MV-4-11 (cell line): ENCODE measurements at regions not wholly inside any gene's neighbourhood (a gene's known extent, or its start where the extent isn't known, plus 50 kb on each side); places are given as distances from the start of the nearest gene placed in this dataset.

Experiments
- DNase-seq: peaks from one replicate; lab custom pipeline; 2025; lab: John Stamatoyannopoulos, UW

DNA sequence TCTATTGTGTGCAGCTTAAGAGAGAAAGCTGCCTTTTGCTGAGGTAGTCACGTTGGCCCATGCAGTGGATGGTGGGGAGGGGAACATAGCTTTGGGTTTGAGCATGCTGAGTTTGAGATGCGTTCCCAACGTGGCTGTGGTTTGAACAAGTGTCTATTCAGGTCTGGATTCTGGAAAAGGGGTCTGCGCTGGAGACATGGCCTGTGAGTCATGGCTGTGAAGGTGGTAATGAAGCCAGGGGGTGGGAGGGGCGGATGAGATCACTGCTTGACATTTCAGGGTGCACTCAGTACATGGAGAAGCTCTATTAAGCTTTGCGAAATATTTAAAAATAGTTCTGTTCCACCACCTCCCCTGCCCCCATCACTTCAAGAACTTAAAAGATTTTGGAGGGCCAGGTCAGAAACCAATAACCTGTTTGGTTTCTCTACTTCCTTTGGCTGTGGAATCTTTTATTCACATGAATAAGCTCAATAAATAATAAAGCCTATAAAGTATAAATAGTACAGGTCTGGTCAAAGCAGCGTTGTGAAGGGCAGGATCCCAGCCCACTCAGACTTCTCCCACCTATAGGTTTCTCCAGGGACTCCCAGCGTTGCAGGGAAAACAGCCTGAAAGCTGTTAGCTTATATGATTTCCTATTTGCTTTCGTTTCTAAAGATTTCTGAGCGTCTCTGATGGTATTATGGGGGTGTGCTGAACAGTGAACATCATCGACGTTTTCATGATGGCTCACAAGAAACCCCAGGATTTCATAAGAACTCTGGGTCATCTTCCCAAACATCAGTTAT is 189.9 kb downstream of the NSG2 start:
- DNase-seq = no peak

DNA sequence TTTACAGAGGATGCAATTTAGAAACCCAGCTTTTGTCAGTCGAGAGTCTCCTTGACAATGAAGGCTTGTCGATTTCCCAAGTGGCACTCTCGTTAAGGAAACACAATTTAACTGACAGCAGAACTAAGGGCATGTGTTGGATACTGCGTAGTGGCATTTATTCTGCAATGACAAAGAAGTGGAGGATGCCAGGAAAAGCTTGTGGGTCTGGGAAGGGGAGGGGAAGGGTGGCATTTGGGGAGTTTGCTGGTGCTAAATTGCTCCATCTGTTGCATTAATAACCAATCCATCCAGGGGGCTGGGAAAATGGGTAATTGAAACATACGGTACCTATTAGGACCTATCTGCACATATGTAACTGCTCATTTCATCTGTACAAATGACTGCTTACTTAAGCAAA is 190.6 kb downstream of the NSG2 start:
- DNase-seq = no peak

DNA sequence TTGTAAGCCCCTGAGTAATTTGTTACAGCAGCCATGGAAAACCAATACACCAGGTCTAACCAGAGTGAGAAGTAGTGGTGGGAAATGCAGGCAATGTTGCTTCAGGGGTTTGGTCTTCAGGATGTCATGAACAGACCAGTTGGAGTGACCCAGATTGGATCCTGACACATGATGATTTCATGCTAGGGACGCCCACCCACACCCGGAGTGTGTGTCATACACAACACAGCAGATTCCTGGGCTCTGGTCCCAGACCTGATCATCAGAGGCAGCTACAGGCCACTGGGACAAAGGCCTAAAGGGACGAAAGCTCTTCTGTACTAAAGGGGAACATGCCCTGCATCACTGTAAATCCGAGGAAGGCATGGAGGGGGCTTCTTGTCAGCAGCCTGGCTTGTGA is 194.2 kb downstream of the NSG2 start:
- DNase-seq = no peak

DNA sequence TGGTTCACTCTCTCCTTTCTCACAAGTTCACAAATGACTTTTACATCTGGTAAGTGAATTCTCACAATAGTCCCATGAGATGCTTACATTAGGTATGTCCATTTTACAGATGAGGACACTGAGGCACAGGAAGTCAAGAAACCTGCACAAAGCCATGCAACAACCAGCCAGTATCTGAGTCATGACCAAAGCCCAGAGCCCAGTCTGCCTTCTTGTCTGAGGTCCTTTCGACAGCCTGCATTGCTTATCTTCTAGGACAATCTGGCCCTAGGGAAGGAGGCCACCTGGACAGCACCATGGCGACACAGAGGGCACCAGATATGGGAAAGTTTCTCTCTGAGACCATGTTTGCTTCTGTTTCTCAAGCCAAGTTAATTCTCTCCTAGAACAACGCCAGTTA is 197.1 kb downstream of the NSG2 start:
- no peak for DNase-seq

DNA sequence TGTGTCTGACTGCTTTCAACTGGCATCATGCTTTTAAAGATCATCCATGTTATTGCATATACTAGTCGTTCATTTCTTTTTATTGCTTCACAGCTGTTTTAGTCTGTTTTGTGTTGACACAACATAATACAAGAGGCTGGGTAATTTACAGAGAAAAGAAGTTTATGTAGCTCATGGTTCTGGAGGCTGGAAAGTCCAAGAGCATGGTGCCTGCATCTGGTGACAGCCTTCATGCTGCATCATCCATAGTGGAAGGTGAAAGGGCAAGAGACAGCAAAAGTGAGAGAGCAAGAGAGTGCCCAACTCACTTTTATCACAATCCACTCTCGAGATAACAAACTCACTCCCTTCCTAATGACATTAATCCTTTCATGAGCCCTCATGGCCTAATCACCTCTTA is 198.4 kb downstream of the NSG2 start:
- no peak for DNase-seq

DNA sequence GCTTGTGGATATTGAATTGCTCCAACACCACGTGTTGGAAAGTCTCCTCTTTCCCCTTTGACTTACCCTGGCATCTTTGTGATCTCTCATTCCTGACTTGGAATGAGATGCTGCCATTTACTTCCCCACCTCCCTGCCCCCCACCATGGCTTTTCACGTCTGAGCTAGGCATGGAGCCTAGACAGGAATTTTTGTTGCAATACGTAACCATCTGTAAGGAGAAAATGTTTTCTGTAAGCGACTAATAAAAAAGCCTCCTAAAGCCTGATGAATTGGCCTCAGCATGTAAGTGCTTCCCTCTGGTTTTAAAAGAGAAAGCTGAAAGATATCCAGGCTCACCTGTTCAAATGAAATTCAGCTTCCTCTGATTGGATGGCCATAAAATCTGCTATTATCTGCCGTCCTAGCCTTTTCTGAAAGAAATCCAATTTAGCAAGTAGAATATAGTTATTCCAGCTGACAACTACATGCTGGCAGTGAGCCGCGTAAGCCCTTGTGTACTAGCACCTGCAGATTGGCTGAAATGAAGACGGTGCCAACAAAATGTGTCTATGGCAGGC is 200.1 kb downstream of the NSG2 start:
- DNase-seq = no peak

DNA sequence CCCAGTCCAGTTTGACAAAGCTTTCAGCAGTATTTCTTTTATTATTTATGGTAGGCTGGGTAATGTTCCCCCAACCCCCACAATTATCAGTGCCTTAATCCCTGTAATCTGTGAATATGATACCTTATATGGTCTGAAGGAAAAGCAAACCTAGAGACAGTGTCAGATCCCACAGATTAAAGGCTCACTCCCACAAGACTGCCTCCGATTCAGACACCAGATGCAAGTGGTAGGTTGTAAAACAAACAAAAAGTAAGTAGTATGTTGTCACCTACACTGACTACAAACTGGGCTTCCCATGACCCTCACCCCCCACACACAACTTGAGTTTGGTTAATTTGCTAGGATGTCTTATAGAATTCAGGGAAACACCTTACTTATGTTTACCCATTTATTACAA is 201.2 kb downstream of the NSG2 start:
- no peak for DNase-seq

DNA sequence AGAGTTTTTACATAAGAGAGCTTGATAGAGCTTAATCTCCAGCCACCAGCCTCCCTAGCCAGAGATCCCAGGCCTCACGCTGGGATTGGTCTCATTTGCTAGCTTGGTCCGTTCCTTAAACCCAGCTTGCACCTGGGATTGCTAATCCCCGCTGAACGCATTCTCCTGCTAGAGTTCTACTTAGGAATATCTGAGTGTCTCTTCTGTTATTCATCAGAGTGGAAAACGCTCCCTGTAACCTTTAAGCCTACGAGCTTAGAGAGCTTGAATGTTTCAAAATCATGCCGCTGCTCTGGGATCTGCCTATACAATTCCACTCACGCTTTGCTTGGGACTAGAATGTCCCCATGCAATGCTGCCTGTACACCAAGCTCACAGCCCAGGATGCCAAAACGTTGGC is 201.8 kb downstream of the NSG2 start:
- DNase-seq = no peak

DNA sequence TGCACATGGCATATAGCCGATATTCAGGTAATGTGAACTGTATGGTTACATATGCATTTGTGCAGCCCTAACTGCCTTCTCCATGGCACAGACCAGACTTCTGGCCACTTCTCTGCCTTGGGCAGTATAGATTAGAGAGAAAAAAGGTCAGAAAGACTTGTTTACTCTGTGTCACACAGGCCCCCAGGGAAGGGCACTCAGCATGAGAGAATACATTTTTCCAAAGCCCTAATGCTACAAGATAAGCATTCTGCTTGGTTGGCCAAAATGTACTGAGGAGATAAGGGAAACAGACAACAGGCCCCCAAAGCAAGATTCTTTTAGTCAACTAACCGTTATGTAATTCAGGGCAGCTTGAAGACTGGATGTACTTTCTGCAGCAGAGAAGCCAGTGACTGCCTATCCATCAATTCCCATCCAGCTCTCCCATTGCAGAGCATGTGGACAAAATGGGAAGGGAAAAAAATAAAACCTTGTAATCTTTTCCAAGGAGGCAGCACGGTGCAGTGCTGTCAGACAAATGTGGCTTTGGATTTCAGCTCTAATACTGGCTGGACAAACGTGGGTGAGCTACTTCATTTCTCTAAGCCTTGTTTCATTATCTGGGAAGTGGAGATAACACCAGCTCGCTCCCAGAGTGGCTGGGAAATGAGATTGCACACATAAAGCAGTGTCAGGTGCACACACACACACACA is 205.9 kb downstream of the NSG2 start:
- DNase-seq = no peak

DNA sequence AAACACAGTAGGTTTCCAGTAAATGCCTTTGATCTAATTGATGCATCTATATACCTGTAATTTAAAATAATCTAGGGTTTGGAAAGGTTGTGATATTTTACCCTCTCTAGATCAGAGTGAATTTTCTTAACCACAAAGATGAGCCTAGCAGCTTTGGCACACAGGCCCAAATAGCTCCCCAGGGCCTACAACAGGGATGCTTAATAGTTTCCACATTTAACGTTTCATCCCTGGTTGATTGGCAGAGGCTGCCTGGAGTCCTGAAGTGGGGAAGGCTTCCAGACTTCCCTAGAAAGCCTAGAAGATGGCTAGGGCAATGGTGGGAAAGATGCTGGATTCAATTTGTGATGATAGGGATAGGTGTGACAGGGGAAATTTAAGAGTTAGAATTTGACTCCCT is 206.6 kb downstream of the NSG2 start:
- DNase-seq = no peak

DNA sequence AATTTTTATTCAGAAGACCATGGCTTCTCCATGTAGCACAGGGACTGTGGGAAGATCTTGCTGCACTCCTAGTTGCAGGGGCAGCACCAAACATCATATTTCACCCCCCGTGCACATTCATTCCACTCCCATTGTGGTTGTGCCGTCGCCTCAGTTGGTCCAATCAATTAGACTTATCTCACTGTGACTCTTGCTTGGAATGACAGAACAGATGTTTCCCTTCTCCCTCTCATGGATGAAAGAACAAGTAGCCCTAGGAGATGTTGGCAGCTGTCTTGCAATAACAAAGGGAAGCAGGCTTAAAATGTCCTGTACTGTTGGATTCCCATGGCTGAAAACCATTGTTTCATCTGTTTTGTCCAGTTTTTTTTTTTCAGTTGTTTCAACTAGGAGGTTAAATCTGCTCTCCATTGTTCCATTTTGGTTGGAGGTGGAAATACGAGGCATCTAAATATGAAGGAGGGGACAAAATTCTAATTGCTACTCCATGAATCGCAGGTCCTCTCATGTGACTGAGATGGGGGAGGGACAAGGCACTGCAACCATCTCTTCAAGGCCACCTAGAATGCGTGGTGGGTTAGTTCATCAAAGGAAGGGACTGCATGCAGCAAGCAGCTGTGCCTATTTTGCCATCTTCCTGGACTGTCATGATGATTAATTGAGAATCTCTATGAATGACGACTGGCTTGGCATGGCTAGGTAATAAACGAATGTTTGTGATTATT is 214.4 kb downstream of the NSG2 start:
- no peak for DNase-seq

DNA sequence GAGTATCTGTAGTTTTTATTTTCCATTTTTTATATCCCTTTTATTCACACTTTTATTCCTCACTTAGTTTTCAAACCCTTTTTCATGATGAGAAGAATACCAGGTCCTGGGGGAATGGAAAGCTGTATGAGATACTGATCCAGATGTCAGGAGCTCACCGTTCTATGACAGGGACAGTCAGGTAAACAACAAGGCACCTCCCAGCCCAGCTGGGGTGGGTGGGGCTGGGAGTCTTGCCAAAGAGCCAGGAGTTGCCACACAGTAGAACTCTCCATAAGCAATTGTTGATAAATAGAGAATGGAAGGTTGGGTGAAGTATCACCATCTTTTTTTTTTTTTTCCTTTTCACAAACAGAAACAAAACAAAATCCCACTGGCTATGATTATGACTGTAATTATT is 225.8 kb downstream of the NSG2 start:
- no peak for DNase-seq

DNA sequence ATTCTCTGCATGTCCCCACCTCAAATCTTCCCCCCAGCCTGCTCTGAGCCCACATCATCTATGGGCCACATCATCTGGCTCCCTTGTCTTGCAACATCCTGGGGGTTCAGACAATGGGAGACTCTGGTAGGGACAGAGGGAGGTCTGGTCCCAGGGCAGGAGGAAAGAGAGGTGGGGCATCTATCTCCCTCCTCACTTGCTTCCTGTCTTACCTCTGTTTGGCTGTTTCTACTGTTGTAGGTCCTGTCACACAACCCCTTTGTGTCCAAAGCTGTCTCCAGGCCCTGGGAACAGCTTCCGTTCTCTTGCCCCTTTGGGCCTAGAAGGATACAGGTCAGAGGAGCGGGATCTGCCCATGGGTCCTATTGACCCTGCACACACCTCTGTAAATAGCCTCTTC is 227.2 kb downstream of the NSG2 start:
- no peak for DNase-seq

DNA sequence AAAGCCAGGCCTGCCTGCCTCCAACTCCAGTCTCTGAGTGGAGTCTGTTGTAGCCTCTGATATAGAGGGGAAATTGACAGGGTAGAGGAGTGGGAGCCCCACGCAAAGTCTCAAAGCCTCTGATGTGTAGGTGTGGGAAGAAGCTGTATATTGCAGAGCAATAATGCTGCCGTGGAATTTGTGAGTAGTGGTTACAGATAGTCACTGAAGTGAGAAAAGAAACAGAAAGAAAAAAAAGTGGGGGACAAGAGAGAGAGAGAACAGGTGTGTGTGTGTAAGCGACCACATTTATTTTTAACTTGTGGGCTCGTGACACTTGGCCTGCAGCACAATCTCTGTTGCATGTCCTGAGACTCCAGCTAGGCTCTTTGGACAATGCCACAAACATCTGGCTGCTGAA is 227.8 kb downstream of the NSG2 start:
- no peak for DNase-seq

DNA sequence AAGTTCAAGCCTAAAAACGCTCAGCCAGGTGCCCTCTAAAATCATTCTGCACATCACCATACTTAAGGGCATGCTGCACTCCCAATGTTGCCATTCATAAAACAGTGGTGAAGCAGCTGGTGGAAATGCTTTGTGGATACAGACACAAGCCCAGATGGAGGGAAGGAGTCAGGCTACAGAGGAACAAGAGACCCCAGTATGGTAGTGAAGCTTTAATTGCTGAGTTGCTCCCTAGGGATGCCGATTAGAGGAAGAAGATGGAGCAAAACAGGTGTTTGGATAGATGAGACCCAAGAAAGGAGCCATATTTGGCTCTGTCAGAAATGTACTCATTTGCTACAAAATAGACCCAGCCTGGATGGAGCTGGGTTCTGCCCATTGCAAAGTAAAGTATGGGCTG is 230.5 kb downstream of the NSG2 start:
- no peak for DNase-seq

DNA sequence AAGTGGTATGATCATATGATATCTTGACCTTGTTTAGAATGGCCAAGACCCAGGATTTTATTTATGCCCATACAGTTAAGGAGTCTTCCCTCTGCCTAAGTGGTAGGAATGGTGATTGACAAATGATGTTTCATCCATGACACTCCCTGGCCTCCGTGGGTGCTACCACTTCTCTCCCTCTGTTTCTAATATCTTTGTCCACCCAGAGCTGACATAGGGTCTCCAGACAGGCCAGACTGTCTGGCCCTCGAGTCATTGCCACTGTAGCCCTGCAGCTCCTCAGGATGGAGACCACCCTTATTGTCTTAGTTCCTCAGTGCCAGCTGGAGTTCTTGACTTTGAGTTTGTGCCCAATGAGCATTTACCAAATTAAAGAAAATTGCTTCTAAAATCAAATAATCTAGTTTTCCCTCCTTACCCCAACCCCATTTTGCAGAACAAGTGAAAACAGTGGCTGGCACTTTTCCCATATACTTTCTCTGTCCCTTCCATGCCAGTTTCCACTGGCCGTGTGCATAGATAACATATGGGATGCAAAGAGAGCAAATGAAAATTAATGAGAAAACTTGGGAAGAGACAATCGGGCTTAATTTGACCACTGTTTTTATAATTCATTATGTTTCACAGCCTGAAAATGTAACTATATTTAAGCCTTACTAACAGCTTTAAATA is 235.7 kb downstream of the NSG2 start:
- DNase-seq = no peak

DNA sequence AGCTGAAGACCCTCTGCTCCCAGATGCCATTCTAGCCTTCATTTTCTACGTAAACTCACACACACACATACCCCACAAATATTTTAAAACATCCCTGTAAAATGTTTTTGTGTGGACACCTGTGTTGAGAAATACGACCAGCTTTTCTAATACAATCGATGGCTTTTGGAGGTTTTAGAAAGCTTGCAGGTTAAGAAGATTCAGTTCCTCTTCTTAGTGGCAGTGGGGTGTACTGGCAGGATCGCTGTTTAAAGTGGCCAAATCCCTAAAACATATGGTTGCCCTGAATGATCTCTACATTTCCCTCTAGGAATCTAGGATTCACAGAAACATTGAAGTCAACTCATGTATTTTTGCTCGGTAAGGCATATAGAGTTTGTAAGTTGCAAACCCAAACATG is 236.3 kb downstream of the NSG2 start:
- no peak for DNase-seq

DNA sequence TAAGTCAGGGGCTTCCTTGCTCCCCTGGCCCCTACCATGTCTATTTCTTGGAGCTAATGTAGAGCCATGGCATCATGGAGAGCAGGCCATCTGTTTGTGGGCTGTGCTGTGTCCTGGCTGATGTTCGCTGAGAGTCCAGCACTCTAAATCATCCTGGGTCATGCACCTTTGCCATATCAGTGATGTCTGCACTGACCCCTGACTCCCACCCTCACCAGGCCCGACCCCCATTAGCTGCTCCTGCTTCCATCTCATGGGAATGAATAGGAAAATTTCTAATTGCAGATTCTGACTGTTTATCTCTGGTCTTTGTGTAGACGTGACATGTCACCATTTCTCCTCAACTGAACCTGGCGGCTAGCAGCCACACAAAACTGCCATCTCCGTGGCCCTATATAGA is 236.9 kb downstream of the NSG2 start:
- no peak for DNase-seq

DNA sequence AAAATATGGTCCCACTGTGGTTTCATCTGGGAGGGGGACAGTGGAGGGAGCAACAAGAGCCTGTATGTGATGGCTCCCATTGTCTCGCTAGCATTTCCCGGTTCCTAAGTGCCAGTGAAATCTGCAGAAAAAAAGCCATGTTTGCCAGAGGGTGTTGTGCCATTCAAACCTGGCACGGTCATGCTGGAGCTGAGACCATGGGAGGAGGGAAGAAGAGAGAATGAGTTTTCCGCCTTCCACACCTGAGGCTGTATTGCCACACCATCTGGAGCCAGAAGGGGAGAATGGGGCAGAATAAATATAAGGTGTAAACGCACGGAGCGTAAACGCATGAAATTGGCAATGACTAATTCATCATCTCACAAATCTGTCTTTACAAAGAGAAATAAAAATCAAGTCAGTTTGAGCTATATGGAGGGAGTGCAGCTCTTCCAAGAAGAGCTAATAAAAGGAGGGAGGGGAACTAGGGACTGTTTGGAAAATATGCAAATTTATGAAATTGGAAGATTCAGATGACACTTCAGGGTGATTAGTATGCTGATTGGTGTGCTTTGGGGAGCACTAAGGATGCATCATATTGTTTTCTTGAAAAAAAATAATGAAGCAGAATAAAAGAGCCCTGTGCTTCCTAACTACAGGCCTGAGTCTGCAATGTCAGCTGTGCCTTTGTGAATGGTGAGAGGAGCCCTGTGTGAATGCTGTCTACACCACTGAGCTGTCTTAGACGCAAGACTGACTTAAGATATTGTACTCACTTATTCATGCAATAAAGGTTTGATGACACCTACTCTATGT is 237.9 kb downstream of the NSG2 start:
- DNase-seq = no peak

DNA sequence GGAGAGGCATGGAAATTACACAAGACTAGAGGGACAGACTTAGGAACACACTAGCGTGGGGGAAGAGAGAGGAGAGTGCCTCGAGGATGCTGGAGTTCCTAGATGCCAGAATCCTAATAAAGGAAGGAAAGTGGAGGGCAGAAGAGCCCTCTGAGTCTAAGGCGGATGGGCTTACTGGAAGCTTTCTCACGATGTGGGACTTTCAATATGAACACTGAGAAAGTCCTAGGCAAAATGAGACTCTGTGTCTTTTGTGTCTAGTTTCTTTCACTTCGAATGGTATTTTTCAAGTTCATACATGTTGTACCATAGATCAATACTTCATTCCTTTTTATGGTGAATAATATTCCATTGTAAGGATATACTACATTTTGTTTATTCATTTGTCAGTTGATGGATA is 239.4 kb downstream of the NSG2 start:
- no peak for DNase-seq

DNA sequence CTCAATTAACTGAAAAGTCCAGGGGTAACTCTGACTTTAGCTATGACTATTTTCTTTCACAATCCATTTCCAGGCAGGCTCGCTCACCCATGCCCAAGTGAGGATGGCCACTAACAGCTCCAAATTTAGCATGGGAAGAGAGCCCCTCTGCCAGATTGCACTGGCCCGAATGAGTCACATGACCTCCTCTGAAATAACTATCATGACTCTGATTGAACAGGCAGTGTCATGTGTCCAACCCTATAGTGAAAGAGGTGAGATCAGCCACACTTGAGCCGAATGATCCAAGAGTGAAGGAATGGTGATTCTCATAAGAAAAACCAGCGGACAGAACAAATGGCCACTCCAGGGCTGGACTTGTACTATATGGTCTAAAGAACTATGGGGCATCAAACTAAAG is 242.3 kb downstream of the NSG2 start:
- no peak for DNase-seq

DNA sequence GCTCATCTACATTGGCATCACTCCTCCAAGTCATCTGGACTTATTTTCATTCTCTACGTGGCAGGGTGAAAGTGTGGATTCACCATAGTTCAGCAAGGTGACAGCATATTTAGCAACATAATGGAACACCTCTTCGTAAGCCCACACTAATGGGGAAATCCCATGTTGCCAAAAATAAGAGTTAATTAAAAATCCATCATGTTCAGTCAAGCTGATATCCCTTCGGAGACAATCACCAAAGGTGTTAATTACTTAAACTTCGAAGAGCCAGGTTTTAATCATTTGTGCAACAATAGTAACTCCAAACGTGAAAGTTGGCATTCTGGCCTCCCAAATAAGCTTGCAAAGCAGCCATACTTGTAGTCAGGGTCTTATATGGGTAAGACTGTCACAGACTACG is 242.9 kb downstream of the NSG2 start:
- DNase-seq = no peak
